ENCODE measurements at regions not wholly inside any gene's neighbourhood (a gene's known extent, or its start where the extent isn't known, plus 50 kb on each side); places are given as distances from the start of the nearest gene placed in this dataset.

DNA sequence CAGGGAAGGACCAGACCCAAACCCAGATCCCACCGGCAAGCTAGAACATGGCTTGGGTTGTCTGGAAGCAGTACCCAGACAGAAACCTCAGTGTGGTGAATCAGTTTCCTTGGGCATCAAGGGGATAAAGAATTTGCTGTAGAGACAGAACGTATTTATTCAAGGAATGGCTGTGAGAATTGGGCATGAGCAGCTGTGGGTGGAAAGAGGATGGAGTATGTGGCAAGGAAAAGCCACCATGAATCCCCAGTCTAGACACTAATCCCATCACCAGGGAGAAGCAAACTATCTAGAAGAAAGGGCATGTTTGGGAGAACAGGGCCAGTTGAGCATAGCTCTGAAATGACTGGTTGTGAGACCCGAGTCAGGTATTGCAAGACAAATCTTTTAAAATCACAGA, 109.2 kb downstream of the TOMM20 start:
- TF ChIP-seq POLR2A (IDR thresholded peaks at IDR 0.05; ENCODE audit: low read depth, low read length), result no peak
- TF ChIP-seq TAF1 (IDR thresholded peaks at IDR 0.05; ENCODE audit: borderline replicate concordance, low read depth, low read length), result no peak
- no peak for TF ChIP-seq POLR2AphosphoS5 (IDR thresholded peaks at IDR 0.05; ENCODE audit: low read depth, low read length)
